CMK (cell line): ENCODE measurements at regions not wholly inside any gene's neighbourhood (a gene's known extent, or its start where the extent isn't known, plus 50 kb on each side); places are given as distances from the start of the nearest gene placed in this dataset.

Source experiments
- DNase-seq: peaks from one replicate; pipeline ENCODE4 v3.0.0-alpha.2; 2010; ENCODE audit warnings: low read depth

- DNase-seq = no peak
Observed at GRCh38 chr2:181189951-181190350, 209.5 kb downstream of the UBE2E3 start.

GRCh38 chr2:181190711-181191110 lies 210.3 kb downstream of the UBE2E3 start:
- DNase-seq = no peak

- no peak for DNase-seq
Observed at GRCh38 chr2:181193550-181193949, 213.1 kb downstream of the UBE2E3 start.

GRCh38 chr2:181196401-181196800 lies 216.0 kb downstream of the UBE2E3 start:
- no peak for DNase-seq

- no peak for DNase-seq
Observed at GRCh38 chr2:181197140-181197760, 216.8 kb downstream of the UBE2E3 start.

GRCh38 chr2:181198183-181198864 lies 217.9 kb downstream of the UBE2E3 start:
- DNase-seq = no peak

- DNase-seq = no peak
Observed at GRCh38 chr2:181203412-181203811, 223.0 kb downstream of the UBE2E3 start.

- no peak for DNase-seq
Observed at GRCh38 chr2:181203916-181204315, 223.5 kb downstream of the UBE2E3 start.

- DNase-seq = no peak
Observed at GRCh38 chr2:181218401-181218821, 238.0 kb downstream of the UBE2E3 start.

- DNase-seq = no peak
Observed at GRCh38 chr2:181223234-181223633, 234.0 kb upstream of the ITGA4 start.

- no peak for DNase-seq
Observed at GRCh38 chr2:181224866-181225265, 232.3 kb upstream of the ITGA4 start.

- no peak for DNase-seq
Observed at GRCh38 chr2:181228661-181229060, 228.5 kb upstream of the ITGA4 start.

GRCh38 chr2:181231151-181231550 lies 226.0 kb upstream of the ITGA4 start:
- DNase-seq = no peak

GRCh38 chr2:181231886-181232621 lies 225.1 kb upstream of the ITGA4 start:
- no peak for DNase-seq

GRCh38 chr2:181234487-181234891 lies 222.7 kb upstream of the ITGA4 start:
- no peak for DNase-seq

GRCh38 chr2:181235011-181235410 lies 222.2 kb upstream of the ITGA4 start:
- no peak for DNase-seq

GRCh38 chr2:181235683-181236459 lies 221.3 kb upstream of the ITGA4 start:
- no peak for DNase-seq

- no peak for DNase-seq
Observed at GRCh38 chr2:181239201-181239799, 217.9 kb upstream of the ITGA4 start.

GRCh38 chr2:181240844-181241243 lies 216.3 kb upstream of the ITGA4 start:
- no peak for DNase-seq

GRCh38 chr2:181241366-181241765 lies 215.8 kb upstream of the ITGA4 start:
- DNase-seq = no peak

GRCh38 chr2:181241797-181242196 lies 215.4 kb upstream of the ITGA4 start:
- DNase-seq = no peak

- DNase-seq = no peak
Observed at GRCh38 chr2:181242262-181242661, 214.9 kb upstream of the ITGA4 start.
